ENCODE measurements at regions not wholly inside any gene's neighbourhood (a gene's known extent, or its start where the extent isn't known, plus 50 kb on each side); places are given as distances from the start of the nearest gene placed in this dataset.

GRCh38 chr1:29540801-29541357 is 304.6 kb downstream of the PTPRU start:
- 31% methylated on average over 10 of the region's 10 CpGs for WGBS (ENCODE audit: low lambda C conversion rate)
- H3K27ac ChIP-seq (ENCODE audit: extremely low read length, insufficient read depth, low read length), result no peak overlapping the region
- no peaks in the 10 kb centered on the region for H3K4me1 ChIP-seq (ENCODE audit: insufficient read depth, low read length)
- H3K79me2 ChIP-seq (ENCODE audit: insufficient read depth, low read length), result no peaks in the 10 kb centered on the region
- no peak overlapping the region for H3K4me3 ChIP-seq (replicated peaks in 1 of 3; ENCODE audit: insufficient read depth in 1 of 3, low read depth in 2 of 3, low read length in 3 of 3)
- BruUV-seq (replicated peaks), result no TSS peak
- H3K36me3 ChIP-seq (replicated peaks in 1 of 2; ENCODE audit: control insufficient read depth in 1 of 2, insufficient read depth in 2 of 2, low read length in 2 of 2), result no peaks in the 10 kb centered on the region
- H3K27me3 ChIP-seq (ENCODE audit: control insufficient read depth in 1 of 2, insufficient read depth in 2 of 2, low read length in 2 of 2), result no peaks in the 10 kb centered on the region; a peak in 1 of 5 replicates
- no peak for TF ChIP-seq BRCA1 (CRISPR knock-in tag; IDR thresholded peaks at IDR 0.05)
- intact Hi-C loops (cut with micrococcal nuclease; ENCODE audit: unreplicated experiment) (no loop called here), in situ Hi-C loops (cut with HindIII; ENCODE audit: extremely low pct_ligation_motif_present, low pct_unique_long_range_greater_than_20kb) (no loop called here)
- FAIRE-seq, result no peak
- ATAC-seq, result no peak
- no peak overlapping the region for H3K9ac ChIP-seq (ENCODE audit: insufficient read depth, low read depth, low read length)
- no peak overlapping the region for H3K4me2 ChIP-seq (ENCODE audit: low read depth, low read length)
- no peaks in the 10 kb centered on the region for H4K20me1 ChIP-seq (ENCODE audit: insufficient read depth, low read length)
- ChIA-PET POLR2A (no interaction called here), CTCF (ENCODE audit: low intra/inter-chr PET ratio, low total read pairs) (no interaction called here)
- no peaks in the 10 kb centered on the region for H3K9me3 ChIP-seq (ENCODE audit: low read length)
- no peak for DNase-seq (ENCODE audit: low spot score)
- H2AFZ ChIP-seq (ENCODE audit: low read length), result no peak overlapping the region

GRCh38 chr1:29539971-29540370 is 303.6 kb downstream of the PTPRU start:
- H3K9ac ChIP-seq (ENCODE audit: insufficient read depth, low read depth, low read length), result no peak overlapping the region
- H4K20me1 ChIP-seq (ENCODE audit: insufficient read depth, low read length), result no peaks in the 10 kb centered on the region
- no peaks in the 10 kb centered on the region for H3K4me1 ChIP-seq (ENCODE audit: insufficient read depth, low read length)
- no peaks in the 10 kb centered on the region; a peak in 1 of 5 replicates for H3K27me3 ChIP-seq (ENCODE audit: control insufficient read depth in 1 of 2, insufficient read depth in 2 of 2, low read length in 2 of 2)
- H3K36me3 ChIP-seq (replicated peaks in 1 of 2; ENCODE audit: control insufficient read depth in 1 of 2, insufficient read depth in 2 of 2, low read length in 2 of 2), result no peaks in the 10 kb centered on the region
- in situ Hi-C loops (cut with HindIII; ENCODE audit: extremely low pct_ligation_motif_present, low pct_unique_long_range_greater_than_20kb) (no loop called here), intact Hi-C loops (cut with micrococcal nuclease; ENCODE audit: unreplicated experiment) (no loop called here)
- no peak for TF ChIP-seq ZNF747 (CRISPR knock-in tag; IDR thresholded peaks at IDR 0.05; ENCODE audit: borderline replicate concordance)
- no peak for TF ChIP-seq POLR2AphosphoS5 (IDR thresholded peaks at IDR 0.05; ENCODE audit: low read depth, low read length)
- TF ChIP-seq ZFAT (CRISPR knock-in tag; conservative IDR thresholded peaks at IDR 0.05), result no peak
- no peak for TF ChIP-seq ZNF510 (CRISPR knock-in tag; IDR thresholded peaks at IDR 0.05; ENCODE audit: low read depth)
- TF ChIP-seq ZBTB3 (CRISPR knock-in tag; IDR thresholded peaks at IDR 0.05; ENCODE audit: borderline replicate concordance, low read depth), result no peak
- TF ChIP-seq ZNF317 (CRISPR knock-in tag; IDR thresholded peaks at IDR 0.05), result no peak
- TF ChIP-seq ZNF672 (CRISPR knock-in tag; IDR thresholded peaks at IDR 0.05), result no peak
- no peak for TF ChIP-seq JUND (CRISPR knock-in tag; IDR thresholded peaks at IDR 0.05)
- TF ChIP-seq ZNF773 (CRISPR knock-in tag; IDR thresholded peaks at IDR 0.05; ENCODE audit: borderline replicate concordance), result no peak
- TF ChIP-seq SIX1 (CRISPR knock-in tag; IDR thresholded peaks at IDR 0.05; ENCODE audit: borderline replicate concordance), result no peak
- TF ChIP-seq ZBTB37 (CRISPR knock-in tag; IDR thresholded peaks at IDR 0.05), result no peak
- TF ChIP-seq SNAPC5 (CRISPR knock-in tag; IDR thresholded peaks at IDR 0.05; ENCODE audit: borderline replicate concordance), result no peak
- no peak for TF ChIP-seq ZNF737 (CRISPR knock-in tag; IDR thresholded peaks at IDR 0.05; ENCODE audit: borderline replicate concordance)
- TF ChIP-seq SRSF4 (IDR thresholded peaks at IDR 0.05; ENCODE audit: low read depth, low read length, poor library complexity, severe bottlenecking), result no peak
- no peak for TF ChIP-seq ZNF577 (CRISPR knock-in tag; IDR thresholded peaks at IDR 0.05; ENCODE audit: borderline replicate concordance, low read depth)
- no peak for TF ChIP-seq HOMEZ (CRISPR knock-in tag; IDR thresholded peaks at IDR 0.05; ENCODE audit: low read depth)
- no peak overlapping the region for H3K4me2 ChIP-seq (ENCODE audit: low read depth, low read length)
- H3K4me3 ChIP-seq (replicated peaks in 1 of 3; ENCODE audit: insufficient read depth in 1 of 3, low read depth in 2 of 3, low read length in 3 of 3), result no peak overlapping the region
- FAIRE-seq (no peak), DNase-seq (ENCODE audit: low spot score) (no peak), ATAC-seq (no peak)
- H3K27ac ChIP-seq (ENCODE audit: extremely low read length, insufficient read depth, low read length), result no peak overlapping the region
- no peak overlapping the region for H2AFZ ChIP-seq (ENCODE audit: low read length)
- no peaks in the 10 kb centered on the region for H3K79me2 ChIP-seq (ENCODE audit: insufficient read depth, low read length)
- no TSS peak for BruUV-seq (replicated peaks)
- ChIA-PET POLR2A (no interaction called here), CTCF (ENCODE audit: low intra/inter-chr PET ratio, low total read pairs) (no interaction called here)
- 0% methylated on average over 4 of the region's 7 CpGs for WGBS (ENCODE audit: low lambda C conversion rate)
- H3K9me3 ChIP-seq (ENCODE audit: low read length), result no peaks in the 10 kb centered on the region
